Neural cell (in vitro differentiated cells): ENCODE measurements at regions not wholly inside any gene's neighbourhood (a gene's known extent, or its start where the extent isn't known, plus 50 kb on each side); places are given as distances from the start of the nearest gene placed in this dataset.
"Not testable (repeated sequence)": the region's sequence is repeated elsewhere in the genome, so short reads cannot be mapped to it uniquely, and the experiment has no call there.

Experiments used
- H2AFZ ChIP-seq: fragments of 200-600, 300-800 bp; sonication (generic), shearing (Covaris generic); 2 replicates; pipeline ENCODE4 v1.6.0; 2014; ENCODE audit warnings: low read depth, mild to moderate bottlenecking, antibody characterized with exemption, low read length, moderate library complexity
- H3F3A ChIP-seq: fragments of 200-600 bp; shearing (Covaris generic); 2 replicates; pipeline ENCODE4 v1.6.1; 2016; ENCODE audit warnings: mild to moderate bottlenecking, moderate library complexity, mixed read lengths, antibody characterized with exemption, low read length; ENCODE audit not compliant: insufficient read depth, poor library complexity, severe bottlenecking
- H3K27ac ChIP-seq: fragments of 200-600, 300-800 bp; sonication (generic), shearing (Covaris generic); 2 replicates; pipeline ENCODE4 v1.5.1; 2014; ENCODE audit warnings: mild to moderate bottlenecking, low read length, moderate library complexity
- H3K27me3 ChIP-seq: fragments of 300-800, 200-600 bp; sonication (generic), shearing (Covaris generic); 2 replicates; pipeline ENCODE4 v1.6.0; 2014; ENCODE audit warnings: mild to moderate bottlenecking, low read depth, low read length, moderate library complexity; ENCODE audit not compliant: insufficient read depth
- H3K36me3 ChIP-seq: fragments of 300-800, 200-600 bp; sonication (generic), shearing (Covaris generic); 2 replicates; pipeline ENCODE4 v1.5.1; 2014; ENCODE audit warnings: mild to moderate bottlenecking, antibody characterized with exemption, low read length, moderate library complexity; ENCODE audit not compliant: insufficient read depth
- H3K4me2 ChIP-seq: fragments of 300-800, 200-600 bp; sonication (generic), shearing (Covaris generic); 2 replicates; pipeline ENCODE4 v1.6.0; 2014; ENCODE audit warnings: mild to moderate bottlenecking, low read length
- H3K4me3 ChIP-seq: fragments of 300-800, 200-600 bp; sonication (generic), shearing (Covaris generic); 2 replicates; pipeline ENCODE4 v1.5.1; 2014; ENCODE audit warnings: mild to moderate bottlenecking, low read length, moderate library complexity
- H3K79me2 ChIP-seq: fragments of 200-600 bp; shearing (Covaris generic); replicated peaks from 2 replicates; pipeline ENCODE4 v1.6.0; 2014; ENCODE audit warnings: mild to moderate bottlenecking, low read length, moderate library complexity; ENCODE audit not compliant: insufficient read depth
- H3K9ac ChIP-seq: fragments of 300-800, 200-600 bp; sonication (generic), shearing (Covaris generic); 2 replicates; pipeline ENCODE4 v1.6.1; 2016; ENCODE audit warnings: mild to moderate bottlenecking, low read length, mixed read lengths
- H3K9me2 ChIP-seq: fragments of 200-600 bp; shearing (Covaris generic); 2 replicates; pipeline ENCODE4 v1.6.1; 2016; ENCODE audit warnings: mild to moderate bottlenecking, low read length, mixed read lengths; ENCODE audit not compliant: insufficient read depth
- H3K9me3 ChIP-seq: fragments of 200-600, 300-800 bp; sonication (generic), shearing (Covaris generic); 2 replicates; pipeline ENCODE4 v1.6.1; 2016; ENCODE audit warnings: mild to moderate bottlenecking, mixed run types, low read length, moderate library complexity, mixed read lengths
- H4K20me1 ChIP-seq: fragments of 200-600 bp; shearing (Covaris generic); 2 replicates; pipeline ENCODE4 v1.6.1; 2016; ENCODE audit warnings: mild to moderate bottlenecking, mixed run types; ENCODE audit not compliant: insufficient read depth
- EP300 ChIP-seq: fragments of 450-650 bp; conservative IDR thresholded peaks from 2 replicates; pipeline ENCODE4 v1.6.1; 2014; ENCODE audit warnings: antibody characterized with exemption, mild to moderate bottlenecking, moderate library complexity; ENCODE audit not compliant: poor library complexity, severe bottlenecking
- EZH2 ChIP-seq: fragments of 200-600, 300-800 bp; shearing (Covaris generic), sonication (generic); IDR thresholded peaks from 2 replicates; pipeline ENCODE4 v1.6.1; 2014; ENCODE audit warnings: antibody characterized with exemption, low read length, borderline replicate concordance, mild to moderate bottlenecking; ENCODE audit not compliant: insufficient read depth, poor library complexity, severe bottlenecking
- MXI1 ChIP-seq: fragments of 450-650 bp; conservative IDR thresholded peaks from 2 replicates; pipeline ENCODE4 v1.6.1; 2014; ENCODE audit warnings: antibody characterized with exemption, mild to moderate bottlenecking; ENCODE audit not compliant: poor library complexity, severe bottlenecking
- POLR2AphosphoS5 ChIP-seq: IDR thresholded peaks from 2 replicates; pipeline ENCODE4 v1.6.1; 2012
- RAD21 ChIP-seq: fragments of 450-650 bp; conservative IDR thresholded peaks from 2 replicates; pipeline ENCODE4 v1.6.1; 2014; ENCODE audit warnings: antibody characterized with exemption, mild to moderate bottlenecking, moderate library complexity
- REST ChIP-seq: IDR thresholded peaks from 2 replicates; pipeline ENCODE4 v1.6.1; 2012; ENCODE audit warnings: borderline replicate concordance
- SMC3 ChIP-seq: fragments of 450-650 bp; conservative IDR thresholded peaks from 2 replicates; pipeline ENCODE4 v1.6.1; 2014; ENCODE audit warnings: antibody characterized with exemption, mild to moderate bottlenecking, moderate library complexity; ENCODE audit not compliant: poor library complexity
- TAF1 ChIP-seq: IDR thresholded peaks from 2 replicates; pipeline ENCODE4 v1.6.1; 2012; ENCODE audit warnings: low read depth
- TF ChIP-seq, protein P1 (sequence below): fragments of 450-650 bp; IDR thresholded peaks from 2 replicates; pipeline ENCODE4 v1.5.1; 2014; ENCODE audit warnings: antibody characterized with exemption, mild to moderate bottlenecking, moderate library complexity; ENCODE audit not compliant: poor library complexity, severe bottlenecking

DNA sequence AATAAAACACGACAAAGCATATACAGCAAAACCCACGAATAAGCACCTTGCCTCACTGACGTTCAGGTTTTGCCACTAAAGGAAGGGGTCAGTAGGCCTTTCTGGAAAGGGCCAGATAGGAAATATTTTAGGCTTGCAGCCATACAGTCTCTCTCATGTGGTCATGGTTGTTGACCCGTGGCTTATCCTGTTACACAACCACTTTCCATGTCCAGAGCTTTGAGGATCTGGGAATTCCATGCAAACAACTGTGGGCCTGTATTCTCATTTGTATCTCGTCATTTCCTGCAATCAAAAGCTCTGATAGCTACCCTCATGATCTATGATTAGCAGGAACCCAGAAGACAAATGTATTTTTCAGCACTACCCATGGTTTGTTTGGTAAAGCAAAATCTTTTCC is 108.3 kb downstream of the DRD1 start:
- H3K9me2 ChIP-seq: no peaks in the 10 kb centered on the region
- H3K4me2 ChIP-seq: no peak overlapping the region
- H3K27ac ChIP-seq: no peak overlapping the region
- no peaks in the 10 kb centered on the region for H3K27me3 ChIP-seq
- H3K4me3 ChIP-seq: no peak overlapping the region
- TF ChIP-seq MXI1 (no peak), SMC3 (no peak), RAD21 (no peak)
- H3K9me3 ChIP-seq: no peaks in the 10 kb centered on the region
- no peaks in the 10 kb centered on the region for H4K20me1 ChIP-seq
- H2AFZ ChIP-seq: no peak overlapping the region
- no peaks in the 10 kb centered on the region for H3K79me2 ChIP-seq
- H3F3A ChIP-seq: no peaks in the 10 kb centered on the region
- H3K9ac ChIP-seq: no peak overlapping the region
- H3K36me3 ChIP-seq: no peaks in the 10 kb centered on the region

DNA sequence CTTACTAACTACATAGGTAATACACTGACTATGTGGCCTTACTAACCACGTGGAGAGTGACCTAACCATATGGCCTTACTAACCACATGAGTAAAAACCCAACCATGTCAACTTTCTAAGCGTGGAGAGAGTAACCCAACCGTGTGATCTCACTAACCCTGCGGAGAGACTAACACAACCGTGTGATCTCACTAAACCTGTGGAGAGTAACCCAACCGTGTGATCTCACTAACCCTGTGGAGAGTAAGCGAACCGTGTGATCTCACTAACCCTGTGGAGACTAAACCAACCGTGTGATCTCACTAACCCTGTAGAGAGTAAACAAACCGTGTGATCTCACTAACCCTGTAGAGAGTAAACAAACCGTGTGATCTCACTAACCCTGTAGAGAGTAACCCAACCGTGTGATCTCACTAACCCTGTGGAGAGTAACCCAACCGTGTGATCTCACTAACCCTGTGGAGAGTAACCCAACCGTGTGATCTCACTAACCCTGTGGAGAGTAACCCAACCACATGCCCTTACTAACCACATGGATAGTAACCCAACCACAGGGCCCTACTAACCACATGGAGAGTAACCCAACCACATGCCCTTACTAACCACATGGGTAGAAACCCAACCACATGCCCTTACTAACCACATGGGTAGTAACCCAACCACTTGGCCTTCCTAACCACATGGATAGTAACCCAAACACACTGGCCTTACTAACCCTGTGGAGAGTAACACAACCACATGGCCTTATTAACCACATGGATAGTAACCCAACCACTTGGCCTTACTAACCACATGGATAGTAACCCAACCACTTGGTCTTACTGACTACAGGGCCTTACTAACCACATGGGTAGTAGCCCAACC is 112.6 kb downstream of the DRD1 start:
- not testable (repeated sequence) for H3K27ac ChIP-seq, H3K79me2 ChIP-seq, H4K20me1 ChIP-seq, H3K4me2 ChIP-seq, H3K9me3 ChIP-seq, H3K9me2 ChIP-seq, H3K36me3 ChIP-seq, H2AFZ ChIP-seq, H3F3A ChIP-seq, H3K4me3 ChIP-seq, H3K9ac ChIP-seq, H3K27me3 ChIP-seq

- no peak overlapping the region for H3K27ac ChIP-seq
- TF ChIP-seq SMC3 (no peak), RAD21 (no peak), TAF1 (no peak), EZH2 (no peak), REST (no peak), POLR2AphosphoS5 (no peak), MXI1 (no peak), EP300 (no peak)
- TF ChIP-seq, protein P1, sequence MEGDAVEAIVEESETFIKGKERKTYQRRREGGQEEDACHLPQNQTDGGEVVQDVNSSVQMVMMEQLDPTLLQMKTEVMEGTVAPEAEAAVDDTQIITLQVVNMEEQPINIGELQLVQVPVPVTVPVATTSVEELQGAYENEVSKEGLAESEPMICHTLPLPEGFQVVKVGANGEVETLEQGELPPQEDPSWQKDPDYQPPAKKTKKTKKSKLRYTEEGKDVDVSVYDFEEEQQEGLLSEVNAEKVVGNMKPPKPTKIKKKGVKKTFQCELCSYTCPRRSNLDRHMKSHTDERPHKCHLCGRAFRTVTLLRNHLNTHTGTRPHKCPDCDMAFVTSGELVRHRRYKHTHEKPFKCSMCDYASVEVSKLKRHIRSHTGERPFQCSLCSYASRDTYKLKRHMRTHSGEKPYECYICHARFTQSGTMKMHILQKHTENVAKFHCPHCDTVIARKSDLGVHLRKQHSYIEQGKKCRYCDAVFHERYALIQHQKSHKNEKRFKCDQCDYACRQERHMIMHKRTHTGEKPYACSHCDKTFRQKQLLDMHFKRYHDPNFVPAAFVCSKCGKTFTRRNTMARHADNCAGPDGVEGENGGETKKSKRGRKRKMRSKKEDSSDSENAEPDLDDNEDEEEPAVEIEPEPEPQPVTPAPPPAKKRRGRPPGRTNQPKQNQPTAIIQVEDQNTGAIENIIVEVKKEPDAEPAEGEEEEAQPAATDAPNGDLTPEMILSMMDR: no peak
Measured at GRCh38 chr5:175329976-175330375, 114.0 kb downstream of the DRD1 start.

More at GRCh38 chr5:175329976-175330375, 114.0 kb downstream of the DRD1 start:
- no peak overlapping the region for H3K4me2 ChIP-seq
- H2AFZ ChIP-seq: no peak overlapping the region
- H3K36me3 ChIP-seq: no peaks in the 10 kb centered on the region
- no peaks in the 10 kb centered on the region for H4K20me1 ChIP-seq
- H3F3A ChIP-seq: no peaks in the 10 kb centered on the region
- no peaks in the 10 kb centered on the region for H3K9me3 ChIP-seq
- H3K27me3 ChIP-seq: no peaks in the 10 kb centered on the region
- H3K9ac ChIP-seq: no peak overlapping the region
- no peak overlapping the region for H3K4me3 ChIP-seq
- no peaks in the 10 kb centered on the region for H3K9me2 ChIP-seq
- no peaks in the 10 kb centered on the region for H3K79me2 ChIP-seq
